ENCODE measurements at regions not wholly inside any gene's neighbourhood (a gene's known extent, or its start where the extent isn't known, plus 50 kb on each side); places are given as distances from the start of the nearest gene placed in this dataset.

DNA sequence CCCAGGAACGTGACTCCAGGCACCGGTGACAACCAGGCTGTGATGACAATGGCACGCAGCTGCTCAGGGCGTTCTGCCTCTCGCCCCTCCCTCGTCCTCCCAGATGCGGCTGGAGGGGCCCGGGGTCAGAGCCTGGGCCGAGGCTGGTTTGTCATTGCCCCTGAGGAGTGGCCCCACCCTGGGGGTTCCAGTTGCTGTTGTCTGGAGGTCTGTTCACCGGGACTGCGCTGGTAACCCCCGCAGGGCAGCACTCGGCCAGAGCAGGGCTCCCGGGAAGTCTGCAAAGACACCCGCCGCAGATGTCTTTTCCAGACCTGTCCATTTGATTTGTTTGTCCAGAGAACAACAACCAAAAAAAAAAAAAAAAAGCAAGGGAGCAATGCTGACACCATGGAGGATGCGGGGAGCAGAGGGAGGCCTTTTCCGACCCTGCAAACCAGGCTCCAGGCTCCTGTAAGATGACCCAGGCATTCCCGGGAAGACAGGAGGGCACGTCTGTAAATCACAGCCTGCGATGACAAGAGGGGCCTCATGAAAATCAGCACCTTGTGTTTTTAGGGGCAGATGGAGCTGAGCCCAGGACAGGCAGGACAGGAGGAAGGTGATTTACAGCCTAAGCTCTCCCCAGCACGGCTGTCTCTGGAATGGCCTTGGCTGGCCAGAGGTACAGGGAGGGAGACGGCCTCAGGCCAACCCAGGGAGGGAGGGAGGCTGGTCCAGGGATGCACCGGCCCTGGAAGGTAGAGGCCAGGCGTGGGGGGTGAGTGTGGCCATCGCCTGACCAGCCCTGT lies 189.3 kb downstream of the ERMARD start:
- Histone ChIP-seq H3K9me3 (replicated peaks in 1 of 11) (peaks cover 16 to 23% (median 21%) of the 10 kb centered on the region in 11 experiments), H3K27me3 (no peaks in the 10 kb centered on the region)

DNA sequence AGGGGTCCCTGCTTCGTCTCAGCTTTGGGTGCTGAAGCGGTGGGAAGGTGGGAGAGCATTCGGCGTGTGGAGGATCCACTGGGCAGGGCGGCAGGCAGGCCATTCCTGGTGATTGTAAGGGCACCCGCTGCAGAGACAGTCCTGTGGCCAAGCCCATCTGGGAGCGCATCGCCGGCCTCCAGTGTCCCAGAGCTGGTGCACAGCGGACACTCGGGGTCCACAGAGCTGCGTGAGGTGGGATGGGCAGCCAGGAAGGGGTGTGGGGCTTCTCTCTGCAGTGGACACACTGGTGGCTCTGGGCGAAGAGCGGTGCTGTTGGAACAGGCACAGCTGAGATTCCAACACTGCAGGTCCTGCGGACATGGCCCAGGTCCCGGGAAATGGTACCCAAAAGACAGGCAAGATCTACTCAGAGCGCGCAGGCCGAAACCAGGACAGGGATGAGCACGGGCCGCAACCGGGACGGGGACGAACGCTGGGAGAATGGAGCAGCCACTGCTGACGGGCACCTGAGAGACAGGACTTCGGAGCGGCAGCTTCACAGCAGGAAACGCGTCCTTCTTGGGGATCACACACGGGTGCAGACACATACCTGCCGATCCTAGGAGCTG lies 188.2 kb downstream of the ERMARD start:
- no peak overlapping the region for H3K4me3 ChIP-seq
- TF ChIP-seq Cebpa-rat (IDR thresholded peaks at IDR 0.05): no peak
- H3K9me3 ChIP-seq (replicated peaks in 1 of 11): peaks cover 13 to 16% (median 14%) of the 10 kb centered on the region in 11 experiments
- H3K9ac ChIP-seq: no peak overlapping the region
- peaks cover 0 to 15% (median 5%) of the 10 kb centered on the region in 10 experiments; a peak in 15 of 20 replicates for H3K4me1 ChIP-seq
- no peaks in the 10 kb centered on the region for H3K27me3 ChIP-seq
- no peak overlapping the region for H3K4me2 ChIP-seq
- no peak overlapping the region for H3K27ac ChIP-seq
- no peaks in the 10 kb centered on the region; a peak in 2 of 22 replicates for H4K20me1 ChIP-seq
- H3K36me3 ChIP-seq: no peaks in the 10 kb centered on the region; a peak in 1 of 22 replicates

More for the DNA sequence above, 189.3 kb downstream of the ERMARD start:
- Histone ChIP-seq H3K27ac (no peak overlapping the region), H3K36me3 (no peaks in the 10 kb centered on the region; a peak in 1 of 22 replicates), H3K4me2 (no peak overlapping the region), H3K9ac (no peak overlapping the region), H4K20me1 (no peaks in the 10 kb centered on the region; a peak in 2 of 22 replicates), H3K4me3 (no peak overlapping the region), H3K4me1 (peaks cover 0 to 17% (median 0%) of the 10 kb centered on the region in 10 experiments; a peak in 4 of 20 replicates)
- TF ChIP-seq Cebpa-rat (IDR thresholded peaks at IDR 0.05): no peak

DNA sequence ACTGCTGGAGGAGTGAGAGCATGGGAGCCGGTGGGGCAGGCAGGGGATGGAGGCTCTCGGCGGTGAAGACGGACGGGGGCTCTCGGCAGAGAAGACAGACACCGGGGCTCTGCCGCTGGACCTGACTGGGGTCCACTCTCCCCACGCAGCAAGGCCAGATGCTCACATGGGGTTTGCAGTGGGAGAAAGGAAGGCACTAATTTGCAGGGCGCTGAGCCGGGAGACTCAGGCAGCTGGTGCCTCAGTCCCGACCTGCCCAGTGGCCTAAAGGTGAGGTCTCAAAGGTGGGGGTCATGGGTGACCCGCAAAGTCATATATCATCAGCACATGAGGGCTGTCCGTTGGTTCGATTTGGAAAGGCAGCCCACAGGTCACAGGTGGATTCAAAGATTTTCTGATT lies 187.3 kb downstream of the ERMARD start:
- peaks cover 3 to 7% (median 5%) of the 10 kb centered on the region in 11 experiments; a peak in 21 of 22 replicates for H3K9me3 ChIP-seq (replicated peaks in 1 of 11)
- no peak overlapping the region for H3K4me3 ChIP-seq
- TF ChIP-seq Cebpa-rat (IDR thresholded peaks at IDR 0.05): no peak
- H3K36me3 ChIP-seq: no peaks in the 10 kb centered on the region; a peak in 1 of 22 replicates
- H3K4me2 ChIP-seq: no peak overlapping the region
- no peak overlapping the region for H3K27ac ChIP-seq
- no peaks in the 10 kb centered on the region; a peak in 2 of 22 replicates for H4K20me1 ChIP-seq
- H3K4me1 ChIP-seq: peaks cover 0 to 24% (median 14%) of the 10 kb centered on the region in 10 experiments; a peak in 17 of 20 replicates
- no peak overlapping the region for H3K9ac ChIP-seq
- 0 out of 22 replicates have a peak, but pooled peaks cover 0 to 3% (median 0%) of the 10 kb centered on the region in 11 experiments for H3K27me3 ChIP-seq

DNA sequence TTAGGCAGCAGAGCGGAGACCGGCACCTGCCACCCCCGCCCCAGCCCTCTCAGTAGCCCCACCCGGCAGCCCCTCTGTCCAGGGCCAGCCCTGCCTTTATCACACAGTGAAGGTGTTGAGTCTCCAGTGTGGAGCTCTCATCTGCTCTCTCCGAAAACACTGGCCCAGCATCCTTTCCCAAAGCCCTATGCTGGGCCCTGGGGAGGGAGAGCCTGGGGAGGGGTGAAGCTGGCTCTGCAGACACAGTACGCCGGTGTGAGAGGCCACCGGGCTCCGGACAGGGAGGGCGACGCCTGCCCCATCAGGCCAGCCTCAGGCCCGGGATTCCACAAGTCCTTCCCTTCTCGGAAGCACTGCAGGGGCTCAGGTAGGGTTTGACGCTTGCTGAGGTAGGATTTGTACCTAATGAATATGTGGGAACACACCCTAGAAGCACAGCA lies 186.9 kb downstream of the ERMARD start:
- H3K4me1 ChIP-seq: peaks cover 0 to 27% (median 17%) of the 10 kb centered on the region in 10 experiments; a peak in 16 of 20 replicates

DNA sequence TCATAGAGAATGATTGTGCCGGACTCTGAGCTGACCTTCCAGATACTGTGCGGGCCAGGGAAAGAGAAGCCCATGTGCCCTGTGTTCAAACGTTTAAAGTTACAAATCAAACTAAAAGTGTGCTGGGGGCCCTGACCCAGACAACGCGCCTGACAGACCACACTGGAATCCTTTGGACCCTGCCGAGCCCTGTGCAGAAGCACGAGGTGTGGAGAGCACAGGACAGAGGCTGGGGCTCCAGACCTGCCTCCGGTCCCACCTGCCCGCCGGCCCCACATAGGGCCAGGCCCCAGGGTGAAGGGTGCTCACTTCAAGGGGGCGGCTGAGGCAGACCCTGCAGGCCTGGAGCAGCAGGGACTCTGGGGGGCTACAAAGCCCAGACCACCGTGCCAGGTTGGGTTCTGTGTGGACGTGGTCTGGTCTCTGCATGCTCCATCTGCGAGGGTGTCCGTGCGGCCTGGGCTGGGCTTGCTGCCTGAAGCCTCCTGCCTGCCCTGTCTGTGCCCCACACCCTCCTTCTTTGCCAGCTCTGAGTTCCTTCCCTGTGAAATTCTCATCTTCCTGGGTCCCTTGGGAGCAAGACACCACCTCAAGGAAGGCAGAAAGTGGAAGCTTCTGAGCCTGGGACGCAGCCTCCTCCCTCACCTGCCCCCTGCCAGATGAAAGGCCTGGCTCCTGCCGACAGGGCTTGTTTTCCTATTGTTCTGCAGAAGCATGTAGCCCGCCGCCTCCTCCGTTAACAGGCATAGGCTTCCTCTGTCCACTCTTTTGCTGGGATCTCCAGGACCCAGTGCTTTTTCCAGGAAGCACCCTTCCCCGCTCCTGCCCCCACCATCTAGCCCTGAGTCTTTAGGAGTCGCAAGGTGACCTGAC lies 186.2 kb downstream of the ERMARD start:
- Histone ChIP-seq H3K27ac (no peak overlapping the region), H3K4me1 (peaks cover 0 to 34% (median 19%) of the 10 kb centered on the region in 10 experiments; a peak in 15 of 20 replicates), H4K20me1 (no peaks in the 10 kb centered on the region; a peak in 2 of 22 replicates), H3K36me3 (no peaks in the 10 kb centered on the region), H3K9me3 (replicated peaks in 1 of 11) (no peaks in the 10 kb centered on the region), H3K27me3 (0 out of 22 replicates have a peak, but pooled peaks cover 0 to 3% (median 0%) of the 10 kb centered on the region in 11 experiments), H3K9ac (no peak overlapping the region), H3K4me3 (no peak overlapping the region), H3K4me2 (no peak overlapping the region)
- no peak for TF ChIP-seq Cebpa-rat (IDR thresholded peaks at IDR 0.05)

More for the DNA sequence above, 186.9 kb downstream of the ERMARD start:
- no peak overlapping the region for H3K4me2 ChIP-seq
- H3K4me3 ChIP-seq: no peak overlapping the region
- TF ChIP-seq Cebpa-rat (IDR thresholded peaks at IDR 0.05): no peak
- no peaks in the 10 kb centered on the region for H3K36me3 ChIP-seq
- H3K27me3 ChIP-seq: 0 out of 22 replicates have a peak, but pooled peaks cover 0 to 3% (median 0%) of the 10 kb centered on the region in 11 experiments
- H3K27ac ChIP-seq: no peak overlapping the region
- no peak overlapping the region for H3K9ac ChIP-seq
- peaks cover 0 to 2% (median under 1%) of the 10 kb centered on the region in 11 experiments; a peak in 11 of 22 replicates for H3K9me3 ChIP-seq (replicated peaks in 1 of 11)
- no peaks in the 10 kb centered on the region; a peak in 2 of 22 replicates for H4K20me1 ChIP-seq

DNA sequence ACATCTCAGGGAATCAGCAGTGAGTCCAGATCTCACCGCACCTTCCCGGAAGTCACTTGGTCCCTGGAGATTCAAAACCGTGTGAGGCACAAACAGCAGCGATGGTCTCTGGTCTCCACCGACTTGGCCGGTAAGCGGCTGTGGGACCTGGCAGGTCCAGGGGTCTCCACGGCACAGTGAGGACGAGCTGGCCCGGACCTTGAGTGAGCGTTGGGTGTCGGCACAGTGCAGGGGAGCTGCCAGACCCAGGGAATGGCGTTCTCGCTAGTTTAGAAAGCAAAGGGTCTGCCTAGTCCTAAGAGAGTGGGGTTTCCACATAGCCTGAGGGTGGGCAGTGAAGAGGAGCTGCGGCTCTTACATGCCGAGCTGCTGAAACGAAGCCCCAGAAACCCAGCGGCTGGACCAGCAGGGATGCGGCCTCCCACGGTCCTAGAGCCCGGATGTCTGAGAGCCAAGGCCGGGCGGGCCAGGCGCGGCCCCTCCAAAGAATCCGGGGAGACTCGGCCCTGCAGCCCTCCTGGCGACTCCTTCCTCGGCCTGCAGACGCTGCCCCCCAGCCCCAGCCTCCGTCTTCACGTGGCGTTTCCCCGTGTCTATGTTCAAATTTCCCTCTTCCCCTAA lies 185.0 kb downstream of the ERMARD start:
- H3K4me3 ChIP-seq: no peak overlapping the region
- H3K27ac ChIP-seq: no peak overlapping the region
- no peaks in the 10 kb centered on the region for H3K9me3 ChIP-seq (replicated peaks in 1 of 11)
- peaks cover 0 to 39% (median 24%) of the 10 kb centered on the region in 10 experiments; a peak in 15 of 20 replicates for H3K4me1 ChIP-seq
- no peaks in the 10 kb centered on the region for H3K36me3 ChIP-seq
- peak overlapping the region in 1 of 11 experiments; percentile 76; a peak in 1 of 22 replicates for H3K4me2 ChIP-seq
- TF ChIP-seq Cebpa-rat (IDR thresholded peaks at IDR 0.05): no peak
- H3K27me3 ChIP-seq: peaks cover 0 to 3% (median 0%) of the 10 kb centered on the region in 11 experiments; a peak in 1 of 22 replicates
- no peak overlapping the region for H3K9ac ChIP-seq
- no peaks in the 10 kb centered on the region; a peak in 2 of 22 replicates for H4K20me1 ChIP-seq

DNA sequence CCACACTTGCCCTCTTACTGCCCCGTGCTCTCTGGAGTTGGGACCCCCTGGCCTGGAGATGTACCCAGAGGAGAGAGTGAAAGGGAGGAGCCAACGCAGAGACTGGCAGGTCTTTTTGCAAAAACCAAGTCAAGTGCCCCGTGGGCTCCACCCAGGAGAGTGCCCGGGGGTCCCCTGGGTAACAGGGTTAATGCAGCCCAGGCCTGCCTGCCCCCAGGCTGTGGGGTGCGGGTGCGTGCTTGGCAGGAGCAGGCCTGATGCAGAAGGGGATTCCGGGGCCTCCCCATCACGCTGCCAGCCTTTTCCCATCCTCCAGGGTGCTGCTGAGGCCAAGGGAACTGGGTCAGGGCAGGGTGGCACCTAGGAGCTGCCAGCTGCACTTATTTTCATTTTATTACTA lies 184.4 kb downstream of the ERMARD start:
- Histone ChIP-seq H3K9ac (no peak overlapping the region), H4K20me1 (no peaks in the 10 kb centered on the region; a peak in 2 of 22 replicates), H3K4me1 (peaks cover 0 to 39% (median 24%) of the 10 kb centered on the region in 10 experiments; a peak in 15 of 20 replicates), H3K4me2 (peak overlapping the region in 4 of 11 experiments; percentile 7 to 76 (median 18); a peak in 3 of 22 replicates), H3K27ac (no peak overlapping the region), H3K27me3 (peaks cover 0 to 3% (median 0%) of the 10 kb centered on the region in 11 experiments; a peak in 1 of 22 replicates), H3K36me3 (no peaks in the 10 kb centered on the region), H3K9me3 (replicated peaks in 1 of 11) (no peaks in the 10 kb centered on the region), H3K4me3 (no peak overlapping the region)
- no peak for TF ChIP-seq Cebpa-rat (IDR thresholded peaks at IDR 0.05)

DNA sequence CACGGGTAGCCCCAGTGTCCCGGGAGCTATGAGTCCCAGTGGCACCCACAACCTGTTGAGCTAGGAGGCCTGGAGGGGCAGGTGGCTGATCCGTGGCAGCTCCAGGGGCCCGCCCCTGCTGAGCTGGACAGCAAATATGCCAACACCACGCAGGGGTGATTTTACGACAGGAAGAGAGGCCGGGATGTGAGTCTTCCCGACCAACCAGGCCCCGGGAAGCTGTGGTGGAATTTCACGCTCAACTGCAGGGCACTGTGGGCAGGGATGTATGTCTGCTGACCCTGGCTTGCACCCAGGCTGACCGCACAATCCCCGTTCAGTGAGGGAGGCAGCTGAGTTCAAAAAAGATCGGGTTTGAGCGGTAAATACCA lies 183.9 kb downstream of the ERMARD start:
- Histone ChIP-seq H3K9me3 (replicated peaks in 1 of 11) (no peaks in the 10 kb centered on the region), H3K27me3 (peaks cover 0 to 3% (median 0%) of the 10 kb centered on the region in 11 experiments; a peak in 1 of 22 replicates), H4K20me1 (no peaks in the 10 kb centered on the region; a peak in 2 of 22 replicates), H3K9ac (no peak overlapping the region), H3K4me1 (peaks cover 0 to 39% (median 24%) of the 10 kb centered on the region in 10 experiments; a peak in 15 of 20 replicates), H3K4me2 (peak overlapping the region in 6 of 11 experiments; percentile 11 to 79 (median 77); a peak in 8 of 22 replicates), H3K4me3 (no peak overlapping the region), H3K36me3 (no peaks in the 10 kb centered on the region), H3K27ac (no peak overlapping the region)
- TF ChIP-seq Cebpa-rat (IDR thresholded peaks at IDR 0.05): no peak
